Epidermal melanocyte (primary cell): ENCODE measurements at regions not wholly inside any gene's neighbourhood (a gene's known extent, or its start where the extent isn't known, plus 50 kb on each side); places are given as distances from the start of the nearest gene placed in this dataset.
"Not testable (repeated sequence)": the region's sequence is repeated elsewhere in the genome, so short reads cannot be mapped to it uniquely, and the experiment has no call there.

ENCODE experiments used
- DNase-seq: peaks from one replicate; pipeline ENCODE4 v3.0.0; 2011; ENCODE audit warnings: low spot score; ENCODE audit not compliant: insufficient read length

GRCh38 chr11:45411228-45411946 is 125.2 kb upstream of the SYT13 start:
- DNase-seq, result no peak

- DNase-seq, result no peak
Observed at GRCh38 chr11:45410391-45411227, 124.5 kb upstream of the SYT13 start.

- no peak for DNase-seq
Observed at GRCh38 chr11:45409587-45409986, 123.4 kb upstream of the SYT13 start.

GRCh38 chr11:45407226-45407625 is 121.1 kb upstream of the SYT13 start:
- DNase-seq, result no peak

GRCh38 chr11:45405916-45406670 is 120.0 kb upstream of the SYT13 start:
- DNase-seq, result no peak

- not testable (repeated sequence) for DNase-seq
Observed at GRCh38 chr11:45403521-45403920, 117.4 kb upstream of the SYT13 start.

GRCh38 chr11:45402049-45402630 is 116.0 kb upstream of the SYT13 start:
- no peak for DNase-seq

GRCh38 chr11:45400591-45400990 is 114.5 kb upstream of the SYT13 start:
- DNase-seq, result no peak

GRCh38 chr11:45399166-45399565 is 113.0 kb upstream of the SYT13 start:
- DNase-seq, result no peak

- DNase-seq, result no peak
Observed at GRCh38 chr11:45398325-45398724, 112.2 kb upstream of the SYT13 start.

GRCh38 chr11:45396394-45396793 is 110.3 kb upstream of the SYT13 start:
- no peak for DNase-seq

- DNase-seq, result no peak
Observed at GRCh38 chr11:45395947-45396346, 109.8 kb upstream of the SYT13 start.

GRCh38 chr11:45395421-45395820 is 109.3 kb upstream of the SYT13 start:
- DNase-seq, result no peak

- DNase-seq, result no peak
Observed at GRCh38 chr11:45394294-45395085, 108.3 kb upstream of the SYT13 start.

GRCh38 chr11:45393826-45394225 is 107.7 kb upstream of the SYT13 start:
- DNase-seq, result no peak

- DNase-seq, result no peak
Observed at GRCh38 chr11:45393334-45393733, 107.2 kb upstream of the SYT13 start.

- no peak for DNase-seq
Observed at GRCh38 chr11:45392591-45393091, 106.5 kb upstream of the SYT13 start.

GRCh38 chr11:45392154-45392553 is 106.0 kb upstream of the SYT13 start:
- DNase-seq, result no peak

GRCh38 chr11:45391168-45391850 is 105.2 kb upstream of the SYT13 start:
- DNase-seq, result no peak

GRCh38 chr11:45390407-45390806 is 104.3 kb upstream of the SYT13 start:
- no peak for DNase-seq
